ENCODE measurements at regions not wholly inside any gene's neighbourhood (a gene's known extent, or its start where the extent isn't known, plus 50 kb on each side); places are given as distances from the start of the nearest gene placed in this dataset.

DNA sequence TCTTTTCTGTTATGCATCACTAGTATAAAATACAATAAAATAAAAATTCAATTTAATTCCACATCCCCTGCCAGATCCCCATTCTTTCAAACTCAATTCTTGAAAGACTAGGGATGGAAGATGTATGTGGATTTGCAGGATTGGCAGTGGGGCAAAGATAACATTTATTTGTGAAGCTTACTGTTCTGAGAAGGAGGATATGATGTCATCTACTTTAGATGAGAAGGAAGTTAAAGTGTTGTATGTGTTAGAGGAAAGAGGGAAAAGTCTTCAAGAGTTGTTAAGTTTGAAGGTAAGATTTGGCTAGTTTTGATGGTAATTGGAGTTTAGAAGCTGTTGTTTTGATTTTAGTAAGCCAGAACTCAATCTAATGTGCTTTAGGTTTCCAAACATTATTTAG lies 845.1 kb upstream of the NR2F2 start:
- no peaks in the 10 kb centered on the region for H3K36me3 Mint-ChIP-seq (ENCODE audit: low read depth)
- H3K9me3 Mint-ChIP-seq: peaks cover 17% of the 10 kb centered on the region
- no peaks in the 10 kb centered on the region for H3K27me3 Mint-ChIP-seq
- no peak overlapping the region for H3K27ac Mint-ChIP-seq
- H3K4me3 Mint-ChIP-seq: no peak overlapping the region
- no peak for DNase-seq
- H3K4me1 Mint-ChIP-seq (ENCODE audit: low read depth): peaks cover 3% of the 10 kb centered on the region

DNA sequence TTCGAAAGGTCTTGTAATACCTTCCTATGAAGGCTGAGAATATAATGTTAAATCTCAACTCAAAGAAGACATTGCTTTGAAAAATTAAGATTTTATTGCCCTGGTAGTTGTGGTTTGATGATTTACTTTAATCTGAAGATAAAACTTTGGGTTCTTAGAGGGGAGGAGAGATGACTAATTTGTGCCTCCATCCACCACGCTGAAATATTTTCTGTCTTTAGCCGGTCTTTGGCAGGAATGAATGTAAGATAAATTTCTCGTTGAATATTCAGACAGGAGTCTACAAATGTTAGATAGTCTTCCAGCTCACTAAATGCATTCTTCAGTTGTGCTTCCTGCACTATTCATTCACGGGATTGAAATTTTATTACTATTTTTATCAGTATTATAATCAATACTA lies 844.3 kb upstream of the NR2F2 start:
- DNase-seq: no peak
- Mint-ChIP-seq H3K27ac (no peak overlapping the region), H3K36me3 (ENCODE audit: low read depth) (no peaks in the 10 kb centered on the region), H3K9me3 (peaks cover 17% of the 10 kb centered on the region), H3K4me3 (no peak overlapping the region), H3K27me3 (peaks cover 3% of the 10 kb centered on the region), H3K4me1 (ENCODE audit: low read depth) (peaks cover 3% of the 10 kb centered on the region)

DNA sequence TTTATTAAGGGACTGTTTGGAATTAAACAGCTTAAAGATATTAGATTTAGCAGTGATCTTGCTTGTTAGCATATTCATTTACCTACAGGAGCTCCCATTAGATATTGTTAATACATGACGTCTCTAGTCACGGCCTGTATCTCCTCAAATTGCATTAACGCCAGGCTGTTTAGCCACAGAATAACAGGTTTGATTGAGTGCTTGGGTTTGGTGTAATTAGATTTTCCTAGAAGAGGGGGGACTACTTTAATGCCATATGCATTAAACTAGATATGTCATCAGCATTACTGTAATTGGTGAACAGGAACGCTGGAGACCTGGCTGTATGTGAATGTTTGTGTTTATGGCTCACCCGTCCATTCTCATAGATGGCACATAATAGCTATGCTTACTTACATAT lies 841.4 kb upstream of the NR2F2 start:
- peaks cover 3% of the 10 kb centered on the region for H3K4me1 Mint-ChIP-seq (ENCODE audit: low read depth)
- no peak overlapping the region for H3K27ac Mint-ChIP-seq
- peaks cover 6% of the 10 kb centered on the region for H3K27me3 Mint-ChIP-seq
- no peaks in the 10 kb centered on the region for H3K36me3 Mint-ChIP-seq (ENCODE audit: low read depth)
- H3K4me3 Mint-ChIP-seq: no peak overlapping the region
- DNase-seq: no peak
- peaks cover 14% of the 10 kb centered on the region for H3K9me3 Mint-ChIP-seq

DNA sequence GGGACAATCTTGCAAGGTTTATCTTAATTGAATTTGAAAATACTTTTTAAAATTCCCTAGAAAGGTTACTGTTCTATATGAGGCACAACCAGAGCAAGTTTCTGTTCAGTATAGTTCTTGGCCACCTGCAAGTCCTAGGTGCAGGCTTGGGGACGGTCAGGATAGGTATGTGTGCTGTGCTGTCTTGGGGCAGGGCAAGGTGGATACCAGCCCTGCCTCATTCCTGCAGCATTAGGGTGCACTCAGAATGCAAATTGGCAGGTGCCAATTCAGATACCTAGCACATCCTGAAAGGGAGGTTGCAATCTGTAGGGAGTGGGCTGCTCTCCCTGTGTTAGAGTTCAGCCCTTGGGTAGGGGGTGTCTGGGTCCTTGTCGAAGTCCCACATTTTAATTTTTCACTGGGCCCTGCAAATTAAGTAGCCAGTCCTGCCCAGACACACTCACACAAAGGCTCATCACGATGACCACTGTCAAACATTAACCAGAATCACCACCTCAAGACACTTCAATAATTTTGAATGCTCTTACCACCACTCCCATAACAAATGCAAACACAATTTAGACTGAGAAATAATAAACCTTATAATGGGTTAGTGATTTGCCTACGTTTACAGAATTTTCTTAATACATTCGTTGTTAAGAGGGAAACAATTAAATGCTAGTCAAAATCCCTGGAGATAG lies 838.0 kb upstream of the NR2F2 start:
- no peak for DNase-seq
- Mint-ChIP-seq H3K27me3 (peaks cover 23% of the 10 kb centered on the region), H3K27ac (no peak overlapping the region), H3K4me3 (no peak overlapping the region), H3K36me3 (ENCODE audit: low read depth) (no peaks in the 10 kb centered on the region), H3K4me1 (ENCODE audit: low read depth) (peaks cover 3% of the 10 kb centered on the region), H3K9me3 (no peaks in the 10 kb centered on the region)

DNA sequence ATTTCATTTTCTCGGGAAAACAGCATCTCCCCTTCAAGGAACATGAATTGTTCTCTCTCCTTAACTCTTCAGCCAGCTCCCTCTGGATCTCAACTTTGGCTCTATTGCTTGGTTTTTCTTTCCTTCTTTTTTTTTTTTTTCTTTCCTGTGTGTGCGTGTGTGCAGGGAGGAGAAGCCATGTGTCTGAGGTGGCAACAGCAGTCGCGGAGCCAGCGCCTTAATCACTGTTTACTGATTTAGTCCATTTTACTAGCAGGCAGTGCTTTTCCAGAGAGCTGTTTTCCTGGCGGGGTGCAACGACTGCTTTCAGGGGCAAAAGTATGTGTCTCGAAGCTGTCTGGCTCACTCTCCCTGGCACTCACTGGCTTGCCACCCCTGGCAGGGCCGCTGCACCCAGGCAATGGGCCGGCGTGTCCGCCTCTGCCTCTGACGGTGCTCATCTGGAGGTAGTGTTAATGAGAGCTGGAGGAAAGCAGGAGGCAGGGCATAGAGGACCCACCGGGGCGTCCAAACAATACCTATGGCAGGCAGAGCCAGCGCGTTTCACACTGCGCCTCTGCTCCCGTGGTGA lies 835.4 kb upstream of the NR2F2 start:
- Mint-ChIP-seq H3K4me3 (no peak overlapping the region), H3K27me3 (peaks cover 23% of the 10 kb centered on the region), H3K27ac (no peak overlapping the region), H3K36me3 (ENCODE audit: low read depth) (no peaks in the 10 kb centered on the region), H3K9me3 (no peaks in the 10 kb centered on the region), H3K4me1 (ENCODE audit: low read depth) (peaks cover 11% of the 10 kb centered on the region)
- no peak for DNase-seq

DNA sequence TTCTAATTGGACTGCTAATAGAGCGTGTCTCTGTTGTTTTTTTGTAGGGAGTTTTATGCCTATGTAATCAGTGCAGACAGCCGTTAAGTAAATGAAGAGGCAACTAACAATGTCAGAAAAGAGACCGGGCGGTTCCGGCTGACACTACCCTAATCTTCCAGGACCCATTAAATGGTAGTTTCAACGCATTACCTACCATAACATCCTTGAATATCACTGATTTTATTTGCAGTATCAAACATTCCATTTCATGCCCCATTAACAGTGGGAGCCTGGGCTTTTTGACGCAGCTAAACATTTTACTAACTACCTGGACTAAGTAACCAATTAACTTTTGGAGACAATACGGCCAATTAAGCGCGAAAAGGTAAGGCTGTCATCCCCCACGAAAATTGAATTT lies 832.9 kb upstream of the NR2F2 start:
- Mint-ChIP-seq H3K27me3 (peaks cover 20% of the 10 kb centered on the region), H3K9me3 (no peaks in the 10 kb centered on the region), H3K4me3 (no peak overlapping the region), H3K27ac (no peak overlapping the region), H3K36me3 (ENCODE audit: low read depth) (no peaks in the 10 kb centered on the region), H3K4me1 (ENCODE audit: low read depth) (peaks cover 14% of the 10 kb centered on the region)
- no peak for DNase-seq

DNA sequence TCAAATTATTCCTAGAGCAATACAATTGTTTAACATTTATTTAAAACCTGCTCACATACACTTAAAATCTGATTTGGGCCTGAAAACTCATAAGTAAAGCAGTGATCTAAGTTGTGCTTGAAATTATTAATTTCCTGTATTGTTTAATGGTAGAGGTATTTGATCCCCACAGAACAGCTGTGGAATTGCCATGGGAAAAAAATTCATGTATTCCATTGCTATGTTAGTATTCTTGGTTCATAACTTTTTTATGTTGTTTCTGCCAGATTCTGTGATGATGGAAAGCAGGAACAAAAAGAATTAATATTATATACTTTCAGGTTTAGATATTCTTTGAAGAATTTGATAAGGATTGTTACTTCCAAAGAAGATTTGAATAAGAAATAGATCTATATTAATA lies 831.5 kb upstream of the NR2F2 start:
- Mint-ChIP-seq H3K4me3 (no peak overlapping the region), H3K27me3 (peaks cover 17% of the 10 kb centered on the region), H3K27ac (no peak overlapping the region), H3K9me3 (no peaks in the 10 kb centered on the region), H3K4me1 (ENCODE audit: low read depth) (peaks cover 23% of the 10 kb centered on the region), H3K36me3 (ENCODE audit: low read depth) (no peaks in the 10 kb centered on the region)
- no peak for DNase-seq

DNA sequence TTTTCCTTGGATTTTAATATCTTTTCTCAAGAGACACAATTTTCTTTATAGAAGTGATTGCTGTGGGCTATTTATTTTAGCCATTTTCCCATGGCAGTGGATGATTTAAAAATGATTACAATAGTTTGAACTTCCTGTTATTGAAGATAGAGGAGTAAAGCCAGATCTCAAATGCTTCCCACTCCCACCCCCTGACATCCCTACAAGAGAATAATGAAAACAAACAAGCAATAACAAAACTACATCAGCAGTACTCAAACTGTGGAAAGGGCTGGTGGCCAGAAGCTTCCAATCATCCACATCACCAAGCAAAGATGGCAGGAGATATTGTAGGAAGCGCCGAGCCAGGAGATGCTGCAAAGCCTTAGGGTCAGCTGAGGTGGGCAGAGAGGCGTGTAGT lies 831.1 kb upstream of the NR2F2 start:
- no peak for DNase-seq
- no peaks in the 10 kb centered on the region for H3K9me3 Mint-ChIP-seq
- peaks cover 23% of the 10 kb centered on the region for H3K4me1 Mint-ChIP-seq (ENCODE audit: low read depth)
- no peak overlapping the region for H3K27ac Mint-ChIP-seq
- no peak overlapping the region for H3K4me3 Mint-ChIP-seq
- H3K27me3 Mint-ChIP-seq: peaks cover 17% of the 10 kb centered on the region
- H3K36me3 Mint-ChIP-seq (ENCODE audit: low read depth): no peaks in the 10 kb centered on the region

DNA sequence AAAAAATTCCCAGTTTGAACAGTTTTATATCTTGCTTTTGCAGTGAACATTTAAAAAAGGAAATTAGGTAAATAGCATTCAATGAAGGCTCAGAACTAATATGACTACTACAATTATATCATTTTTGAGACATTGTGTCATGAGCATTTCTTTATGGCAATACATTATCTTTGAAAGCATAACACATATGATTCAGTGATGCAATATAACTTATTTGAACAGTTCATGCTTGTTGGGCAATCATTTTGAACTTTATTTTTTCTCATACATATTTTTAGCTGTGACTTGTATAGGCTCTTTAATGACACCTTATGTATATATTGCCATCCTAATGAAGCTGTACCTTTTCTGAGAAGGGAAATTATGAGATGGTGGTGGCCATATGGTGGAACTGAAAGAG lies 828.6 kb upstream of the NR2F2 start:
- H3K4me3 Mint-ChIP-seq: no peak overlapping the region
- H3K36me3 Mint-ChIP-seq (ENCODE audit: low read depth): no peaks in the 10 kb centered on the region
- no peak for DNase-seq
- H3K27ac Mint-ChIP-seq: no peak overlapping the region
- H3K9me3 Mint-ChIP-seq: no peaks in the 10 kb centered on the region
- H3K27me3 Mint-ChIP-seq: no peaks in the 10 kb centered on the region
- H3K4me1 Mint-ChIP-seq (ENCODE audit: low read depth): peaks cover 23% of the 10 kb centered on the region

DNA sequence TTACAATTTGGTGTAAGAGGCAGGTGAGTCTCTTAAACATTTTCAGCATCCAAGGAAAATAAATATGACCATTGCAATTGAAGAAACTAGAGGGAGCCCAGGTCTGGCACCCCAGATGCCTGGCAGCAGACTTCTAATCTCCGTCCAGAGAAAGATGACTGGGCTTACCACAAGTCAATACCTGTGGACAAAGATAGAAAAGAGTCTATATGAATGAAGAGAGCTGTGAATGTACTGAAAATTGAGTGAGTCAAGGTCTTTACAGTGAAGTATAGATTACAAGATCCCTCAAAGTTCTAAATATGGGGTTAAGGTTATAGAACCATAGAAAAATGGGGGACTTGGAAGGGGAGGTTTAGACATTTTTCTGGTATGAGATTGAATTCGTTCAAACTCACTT lies 827.4 kb upstream of the NR2F2 start:
- Mint-ChIP-seq H3K4me1 (ENCODE audit: low read depth) (peaks cover 23% of the 10 kb centered on the region), H3K27me3 (no peaks in the 10 kb centered on the region), H3K4me3 (no peak overlapping the region), H3K9me3 (no peaks in the 10 kb centered on the region), H3K27ac (no peak overlapping the region), H3K36me3 (ENCODE audit: low read depth) (no peaks in the 10 kb centered on the region)
- DNase-seq: no peak

DNA sequence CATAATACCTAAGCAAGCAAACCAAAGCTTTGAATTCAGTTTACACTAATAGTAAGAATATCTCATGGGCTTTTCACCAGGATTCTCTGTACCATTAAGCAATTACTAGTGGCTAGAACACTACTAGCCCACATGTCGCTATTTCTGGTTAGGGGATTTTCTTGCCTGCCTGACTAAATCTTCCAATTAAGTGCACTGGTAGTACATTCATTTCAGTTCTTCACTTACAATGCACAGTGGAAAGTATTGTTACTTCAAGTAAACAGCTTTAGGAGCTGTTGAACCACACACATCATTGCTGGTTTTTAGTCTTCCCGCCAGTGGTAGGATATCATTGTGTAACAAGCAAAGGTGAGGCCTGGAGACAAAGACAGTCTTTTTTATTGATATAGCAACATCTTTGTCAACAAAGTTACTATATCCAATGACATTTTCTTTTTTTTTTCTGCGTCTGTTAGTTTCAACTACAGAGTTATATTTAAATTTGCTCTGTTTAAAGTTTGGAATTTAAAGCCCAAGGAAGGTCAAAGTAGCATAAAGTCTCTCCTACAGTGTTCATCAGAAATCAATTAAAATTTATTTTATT lies 826.8 kb upstream of the NR2F2 start:
- Mint-ChIP-seq H3K36me3 (ENCODE audit: low read depth) (no peaks in the 10 kb centered on the region), H3K27ac (no peak overlapping the region), H3K27me3 (no peaks in the 10 kb centered on the region), H3K9me3 (no peaks in the 10 kb centered on the region), H3K4me1 (ENCODE audit: low read depth) (peaks cover 21% of the 10 kb centered on the region), H3K4me3 (no peak overlapping the region)
- no peak for DNase-seq

DNA sequence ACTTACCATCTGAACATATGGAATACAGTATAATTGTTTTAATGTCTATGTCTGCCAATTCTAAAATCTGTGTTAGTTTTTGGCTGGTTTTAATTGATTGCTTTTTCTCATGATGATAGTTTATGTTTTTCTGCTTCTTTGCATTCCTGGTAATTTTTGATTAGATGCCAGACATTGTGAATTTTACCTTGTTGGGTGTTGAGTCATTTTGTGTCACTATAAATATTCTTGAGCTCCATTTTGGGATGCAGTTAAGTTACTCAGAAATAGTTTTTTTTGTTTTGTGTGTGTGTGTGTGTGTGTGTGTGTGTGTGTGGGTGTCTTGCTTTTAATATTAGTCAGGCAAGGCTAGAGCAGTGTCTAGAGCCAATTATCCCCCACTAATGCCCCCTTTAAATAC lies 818.8 kb upstream of the NR2F2 start:
- peaks cover 4% of the 10 kb centered on the region for H3K27me3 Mint-ChIP-seq
- DNase-seq: no peak
- H3K4me3 Mint-ChIP-seq: no peak overlapping the region
- H3K27ac Mint-ChIP-seq: no peak overlapping the region
- peaks cover 3% of the 10 kb centered on the region for H3K9me3 Mint-ChIP-seq
- H3K4me1 Mint-ChIP-seq (ENCODE audit: low read depth): no peaks in the 10 kb centered on the region
- H3K36me3 Mint-ChIP-seq (ENCODE audit: low read depth): no peaks in the 10 kb centered on the region

DNA sequence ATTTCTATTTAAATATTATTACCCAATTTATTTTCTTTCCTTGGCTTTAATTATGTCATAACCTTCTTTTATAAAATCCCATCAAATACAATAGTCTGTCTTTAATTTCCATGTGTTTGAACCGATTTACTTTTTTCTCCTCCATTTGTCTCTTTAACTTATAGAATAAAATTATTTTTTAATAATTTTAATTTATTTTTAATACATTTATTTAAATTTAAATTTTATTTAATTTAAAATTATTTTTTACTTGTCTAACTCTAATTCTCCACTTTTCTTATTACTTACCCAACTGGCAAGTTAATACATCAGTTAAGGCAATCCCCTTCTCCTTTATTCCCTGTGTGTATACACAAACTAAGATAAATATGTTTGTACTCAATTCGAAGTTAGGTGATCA lies 817.6 kb upstream of the NR2F2 start:
- peaks cover 4% of the 10 kb centered on the region for H3K27me3 Mint-ChIP-seq
- no peak for DNase-seq
- H3K27ac Mint-ChIP-seq: no peak overlapping the region
- no peaks in the 10 kb centered on the region for H3K4me1 Mint-ChIP-seq (ENCODE audit: low read depth)
- no peak overlapping the region for H3K4me3 Mint-ChIP-seq
- H3K36me3 Mint-ChIP-seq (ENCODE audit: low read depth): no peaks in the 10 kb centered on the region
- H3K9me3 Mint-ChIP-seq: peaks cover 3% of the 10 kb centered on the region

DNA sequence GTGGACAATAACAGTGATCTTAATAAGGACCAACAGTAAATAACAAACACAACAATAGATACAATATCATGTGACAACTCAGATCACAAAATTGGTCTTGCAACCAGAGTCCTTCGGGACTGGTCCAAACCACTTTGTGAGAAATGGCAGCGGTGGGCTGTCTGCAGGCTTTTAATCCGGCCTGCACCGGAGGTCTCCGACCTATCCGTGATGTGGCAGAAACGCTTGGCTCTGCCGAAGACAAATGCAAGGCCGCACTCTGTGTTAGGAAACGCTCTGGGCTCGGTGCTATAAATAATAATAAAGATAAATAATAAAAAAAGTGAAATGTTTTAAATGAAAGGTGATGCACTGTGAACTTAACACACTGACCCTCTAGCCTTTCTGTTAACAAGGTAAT lies 810.6 kb upstream of the NR2F2 start:
- Mint-ChIP-seq H3K27me3 (peaks cover 12% of the 10 kb centered on the region), H3K36me3 (ENCODE audit: low read depth) (no peaks in the 10 kb centered on the region), H3K9me3 (no peaks in the 10 kb centered on the region), H3K4me3 (no peak overlapping the region), H3K4me1 (ENCODE audit: low read depth) (peaks cover 4% of the 10 kb centered on the region), H3K27ac (no peak overlapping the region)
- no peak for DNase-seq

DNA sequence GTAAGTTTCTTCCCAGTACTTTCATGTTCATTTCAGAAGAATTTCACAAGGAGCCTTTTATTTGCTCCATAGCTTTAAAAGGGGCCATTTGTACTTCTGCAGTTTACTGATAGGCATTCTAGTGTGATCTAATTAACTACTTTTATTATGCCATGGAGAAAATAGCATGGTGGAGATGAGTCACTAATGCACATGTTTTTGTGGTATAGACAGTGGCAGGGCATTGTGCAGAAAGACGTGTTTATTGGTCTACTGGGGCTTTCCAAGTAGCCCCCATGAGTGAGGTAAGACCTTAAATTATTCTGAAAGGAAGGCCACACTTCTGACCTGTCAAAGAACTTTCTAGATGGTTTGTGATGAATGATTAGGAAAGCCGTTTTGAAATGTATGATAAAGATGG lies 810.0 kb upstream of the NR2F2 start:
- Mint-ChIP-seq H3K27ac (no peak overlapping the region), H3K4me3 (no peak overlapping the region), H3K9me3 (no peaks in the 10 kb centered on the region), H3K27me3 (peaks cover 8% of the 10 kb centered on the region), H3K36me3 (ENCODE audit: low read depth) (no peaks in the 10 kb centered on the region), H3K4me1 (ENCODE audit: low read depth) (peaks cover 4% of the 10 kb centered on the region)
- no peak for DNase-seq
